ENCODE measurements at regions not wholly inside any gene's neighbourhood (a gene's known extent, or its start where the extent isn't known, plus 50 kb on each side); places are given as distances from the start of the nearest gene placed in this dataset.

- ChIA-PET POLR2A (no interaction called here), CTCF (no interaction called here)
- no peaks in the 10 kb centered on the region for H3K36me3 ChIP-seq (ENCODE audit: control insufficient read depth, insufficient read depth, low read length)
- no peak for DNase-seq (ENCODE audit: low read depth)
- no peak for TF ChIP-seq CTCF (IDR thresholded peaks at IDR 0.05; ENCODE audit: insufficient read depth, low read depth, low read length)
- no peaks in the 10 kb centered on the region for H3K27me3 ChIP-seq (ENCODE audit: control insufficient read depth, insufficient read depth, low read length)
- H3K4me3 ChIP-seq (ENCODE audit: low read depth, low read length): no peak overlapping the region
Measured at GRCh38 chr4:36844448-36844847, 400.1 kb upstream of the NWD2 start.

- Histone ChIP-seq H3K27me3 (ENCODE audit: control insufficient read depth, insufficient read depth, low read length) (no peaks in the 10 kb centered on the region), H3K4me3 (ENCODE audit: low read depth, low read length) (no peak overlapping the region), H3K36me3 (ENCODE audit: control insufficient read depth, insufficient read depth, low read length) (no peaks in the 10 kb centered on the region)
- DNase-seq (ENCODE audit: low read depth): no peak
- ChIA-PET CTCF (interaction anchor here (1.2 kb wide), 1 partner anchor 8 kb away, joined by 3 read pairs; no protein-coding TSS in a partner anchor), POLR2A (no interaction called here)
- TF ChIP-seq CTCF (IDR thresholded peaks at IDR 0.05; ENCODE audit: insufficient read depth, low read depth, low read length): no peak
Measured at GRCh38 chr4:36852856-36853255, 391.7 kb upstream of the NWD2 start.

- TF ChIP-seq CTCF (IDR thresholded peaks at IDR 0.05; ENCODE audit: insufficient read depth, low read depth, low read length): no peak
- Histone ChIP-seq H3K36me3 (ENCODE audit: control insufficient read depth, insufficient read depth, low read length) (no peaks in the 10 kb centered on the region), H3K4me3 (ENCODE audit: low read depth, low read length) (no peak overlapping the region), H3K27me3 (ENCODE audit: control insufficient read depth, insufficient read depth, low read length) (no peaks in the 10 kb centered on the region)
- POLR2A ChIA-PET: no interaction called here
- no peak for DNase-seq (ENCODE audit: low read depth)
- CTCF ChIA-PET: no interaction called here
Measured at GRCh38 chr4:36854554-36854953, 390.0 kb upstream of the NWD2 start.

GRCh38 chr4:36863601-36864000 is 380.9 kb upstream of the NWD2 start:
- H3K4me3 ChIP-seq (ENCODE audit: low read depth, low read length): no peak overlapping the region
- POLR2A ChIA-PET: no interaction called here
- no peaks in the 10 kb centered on the region for H3K36me3 ChIP-seq (ENCODE audit: control insufficient read depth, insufficient read depth, low read length)
- CTCF ChIA-PET: interaction anchor here (0.9 kb wide), 1 partner anchor 102 kb away, joined by 3 read pairs; no protein-coding TSS in a partner anchor
- TF ChIP-seq CTCF (IDR thresholded peaks at IDR 0.05; ENCODE audit: insufficient read depth, low read depth, low read length): no peak
- no peaks in the 10 kb centered on the region for H3K27me3 ChIP-seq (ENCODE audit: control insufficient read depth, insufficient read depth, low read length)
- DNase-seq (ENCODE audit: low read depth): no peak

GRCh38 chr4:36870121-36870520 is 374.4 kb upstream of the NWD2 start:
- Histone ChIP-seq H3K4me3 (ENCODE audit: low read depth, low read length) (no peak overlapping the region), H3K27me3 (ENCODE audit: control insufficient read depth, insufficient read depth, low read length) (no peaks in the 10 kb centered on the region), H3K36me3 (ENCODE audit: control insufficient read depth, insufficient read depth, low read length) (no peaks in the 10 kb centered on the region)
- DNase-seq (ENCODE audit: low read depth): no peak
- ChIA-PET POLR2A (no interaction called here), CTCF (no interaction called here)
- no peak for TF ChIP-seq CTCF (IDR thresholded peaks at IDR 0.05; ENCODE audit: insufficient read depth, low read depth, low read length)

All from BJ (cell line).